Stimulated activated memory B cell treated with anti-CD40 and anti-IgM and Interleukin-4, amounts not matched to agents 10 μg/mL and 1 μg/mL and 100 μg/mL, for 72 hours (primary cell): ENCODE measurements at regions not wholly inside any gene's neighbourhood (a gene's known extent, or its start where the extent isn't known, plus 50 kb on each side); places are given as distances from the start of the nearest gene placed in this dataset.
"Not testable (repeated sequence)": the region's sequence is repeated elsewhere in the genome, so short reads cannot be mapped to it uniquely, and the experiment has no call there.

ENCODE experiments used
- ATAC-seq: fragments of 150-1000 bp; cut with Tn5 transposase; 2 replicates; pipeline ENCODE4 v1.10.0; 2021
- H3K27ac Mint-ChIP-seq: one replicate; pipeline ENCODE4 v1.8.0; 2022; ENCODE audit warnings: mild to moderate bottlenecking, mixed read lengths
- H3K27me3 Mint-ChIP-seq: one replicate; pipeline ENCODE4 v1.8.0; 2022; ENCODE audit warnings: mixed read lengths
- H3K36me3 Mint-ChIP-seq: one replicate; pipeline ENCODE4 v1.8.0; 2022; ENCODE audit warnings: mixed read lengths
- H3K4me1 Mint-ChIP-seq: one replicate; pipeline ENCODE4 v1.8.0; 2022; ENCODE audit warnings: mixed read lengths
- H3K4me3 Mint-ChIP-seq: one replicate; pipeline ENCODE4 v1.8.0; 2022; ENCODE audit warnings: mild to moderate bottlenecking, moderate library complexity, mixed read lengths
- H3K9me3 Mint-ChIP-seq: one replicate; pipeline ENCODE4 v1.8.0; 2022; ENCODE audit warnings: mixed read lengths

- ATAC-seq, result no peak
- H3K4me1 Mint-ChIP-seq, result peaks cover 36% of the 10 kb centered on the region
- H3K9me3 Mint-ChIP-seq, result no peaks in the 10 kb centered on the region
- peaks cover 9% of the 10 kb centered on the region for H3K27me3 Mint-ChIP-seq
- H3K36me3 Mint-ChIP-seq, result no peaks in the 10 kb centered on the region
- peak overlapping the region; percentile 37 for H3K27ac Mint-ChIP-seq
- no peak overlapping the region for H3K4me3 Mint-ChIP-seq
Measured at GRCh38 chr2:234163510-234164045, 113.1 kb downstream of the SPP2 start.

GRCh38 chr2:234162861-234163260 lies 112.4 kb downstream of the SPP2 start:
- H3K4me3 Mint-ChIP-seq, result no peak overlapping the region
- H3K27ac Mint-ChIP-seq, result peak overlapping the region; percentile 37
- ATAC-seq, result no peak
- peaks cover 36% of the 10 kb centered on the region for H3K4me1 Mint-ChIP-seq
- H3K9me3 Mint-ChIP-seq, result no peaks in the 10 kb centered on the region
- peaks cover 16% of the 10 kb centered on the region for H3K27me3 Mint-ChIP-seq
- no peaks in the 10 kb centered on the region for H3K36me3 Mint-ChIP-seq

- Mint-ChIP-seq H3K27me3 (peaks cover 18% of the 10 kb centered on the region), H3K36me3 (no peaks in the 10 kb centered on the region), H3K27ac (no peak overlapping the region), H3K4me3 (no peak overlapping the region), H3K4me1 (peaks cover 36% of the 10 kb centered on the region), H3K9me3 (no peaks in the 10 kb centered on the region)
- no peak for ATAC-seq
Measured at GRCh38 chr2:234161932-234162331, 111.4 kb downstream of the SPP2 start.

GRCh38 chr2:234158812-234159211 lies 108.3 kb downstream of the SPP2 start:
- Mint-ChIP-seq H3K36me3 (no peaks in the 10 kb centered on the region), H3K4me3 (no peak overlapping the region), H3K4me1 (peaks cover 12% of the 10 kb centered on the region), H3K27ac (no peak overlapping the region), H3K27me3 (peaks cover 26% of the 10 kb centered on the region), H3K9me3 (no peaks in the 10 kb centered on the region)
- no peak for ATAC-seq

GRCh38 chr2:234157817-234158588 lies 107.5 kb downstream of the SPP2 start:
- no peaks in the 10 kb centered on the region for H3K9me3 Mint-ChIP-seq
- H3K4me1 Mint-ChIP-seq, result peaks cover 4% of the 10 kb centered on the region
- no peak overlapping the region for H3K4me3 Mint-ChIP-seq
- peaks cover 26% of the 10 kb centered on the region for H3K27me3 Mint-ChIP-seq
- H3K27ac Mint-ChIP-seq, result no peak overlapping the region
- no peaks in the 10 kb centered on the region for H3K36me3 Mint-ChIP-seq
- no peak for ATAC-seq

DNA sequence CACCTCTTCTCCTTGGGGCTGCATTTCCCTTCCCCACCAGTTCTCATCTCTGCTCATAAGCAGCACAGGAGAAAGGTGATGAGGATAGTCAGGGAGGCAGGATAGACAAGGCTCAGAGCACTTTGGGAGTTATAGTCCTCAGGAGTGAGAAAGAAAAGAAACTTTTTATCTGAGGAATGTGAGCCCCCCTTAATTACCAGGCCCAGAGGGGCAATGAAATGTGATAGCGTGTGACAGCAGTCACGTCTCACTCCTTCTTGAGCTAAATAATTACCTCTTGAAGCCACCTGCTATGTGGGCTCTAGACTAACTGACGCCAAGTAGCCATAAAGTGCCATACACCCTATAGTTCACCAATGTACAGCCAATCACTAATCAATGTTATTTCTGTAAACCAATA lies 105.8 kb downstream of the SPP2 start:
- Mint-ChIP-seq H3K27me3 (peaks cover 26% of the 10 kb centered on the region), H3K9me3 (no peaks in the 10 kb centered on the region), H3K4me3 (no peak overlapping the region), H3K27ac (no peak overlapping the region), H3K36me3 (no peaks in the 10 kb centered on the region), H3K4me1 (no peaks in the 10 kb centered on the region)
- ATAC-seq, result no peak

DNA sequence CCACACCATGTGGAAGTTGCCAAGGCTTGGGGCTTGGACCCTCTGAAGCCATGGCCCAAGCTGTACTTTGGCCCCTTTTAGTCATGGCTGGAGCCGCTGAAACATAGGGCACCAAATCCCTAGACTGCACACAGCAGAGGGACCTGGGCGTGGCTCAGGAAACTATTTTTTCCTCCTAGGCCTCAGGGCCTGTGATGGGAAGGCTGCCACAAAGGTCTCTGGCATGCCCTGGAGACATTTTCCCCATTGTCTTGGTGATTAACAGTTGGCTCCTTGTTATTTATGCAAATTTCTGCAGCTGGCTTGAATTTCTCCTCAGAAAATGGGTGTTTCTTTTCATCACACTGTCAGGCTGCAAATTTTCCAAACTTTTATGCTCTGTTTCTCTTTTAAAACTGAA lies 102.3 kb downstream of the SPP2 start:
- not testable (repeated sequence) for H3K4me3 Mint-ChIP-seq, ATAC-seq, H3K4me1 Mint-ChIP-seq, H3K36me3 Mint-ChIP-seq, H3K27ac Mint-ChIP-seq, H3K9me3 Mint-ChIP-seq
- H3K27me3 Mint-ChIP-seq, result peaks cover 10% of the 10 kb centered on the region

DNA sequence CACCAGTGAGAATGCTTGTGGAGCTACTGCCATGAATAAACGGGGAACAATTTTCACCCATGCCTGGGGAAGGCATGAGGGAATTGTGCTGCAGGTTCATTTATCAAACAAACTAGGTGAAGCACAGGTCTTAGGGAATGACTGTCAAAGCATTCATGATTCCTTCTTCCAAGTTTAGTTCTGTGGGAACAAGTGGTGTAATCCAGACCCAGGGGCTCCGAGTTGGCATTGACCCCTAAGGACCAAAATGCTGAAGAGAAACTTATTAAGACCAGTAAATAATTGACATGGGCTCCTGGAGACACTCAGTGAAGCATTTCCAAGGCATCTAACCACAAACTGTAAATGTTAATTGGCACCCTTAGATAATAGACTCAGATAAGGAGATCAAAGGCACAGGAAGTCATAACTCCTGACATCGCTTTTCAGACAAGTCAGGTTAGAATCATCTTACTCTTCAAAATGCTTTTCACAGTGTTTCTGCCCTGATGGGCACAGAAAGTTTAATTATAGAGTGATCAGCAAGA lies 96.9 kb downstream of the SPP2 start:
- Mint-ChIP-seq H3K27me3 (peaks cover 21% of the 10 kb centered on the region), H3K27ac (no peak overlapping the region), H3K9me3 (no peaks in the 10 kb centered on the region), H3K4me1 (peaks cover 5% of the 10 kb centered on the region), H3K4me3 (no peak overlapping the region), H3K36me3 (no peaks in the 10 kb centered on the region)
- no peak for ATAC-seq

DNA sequence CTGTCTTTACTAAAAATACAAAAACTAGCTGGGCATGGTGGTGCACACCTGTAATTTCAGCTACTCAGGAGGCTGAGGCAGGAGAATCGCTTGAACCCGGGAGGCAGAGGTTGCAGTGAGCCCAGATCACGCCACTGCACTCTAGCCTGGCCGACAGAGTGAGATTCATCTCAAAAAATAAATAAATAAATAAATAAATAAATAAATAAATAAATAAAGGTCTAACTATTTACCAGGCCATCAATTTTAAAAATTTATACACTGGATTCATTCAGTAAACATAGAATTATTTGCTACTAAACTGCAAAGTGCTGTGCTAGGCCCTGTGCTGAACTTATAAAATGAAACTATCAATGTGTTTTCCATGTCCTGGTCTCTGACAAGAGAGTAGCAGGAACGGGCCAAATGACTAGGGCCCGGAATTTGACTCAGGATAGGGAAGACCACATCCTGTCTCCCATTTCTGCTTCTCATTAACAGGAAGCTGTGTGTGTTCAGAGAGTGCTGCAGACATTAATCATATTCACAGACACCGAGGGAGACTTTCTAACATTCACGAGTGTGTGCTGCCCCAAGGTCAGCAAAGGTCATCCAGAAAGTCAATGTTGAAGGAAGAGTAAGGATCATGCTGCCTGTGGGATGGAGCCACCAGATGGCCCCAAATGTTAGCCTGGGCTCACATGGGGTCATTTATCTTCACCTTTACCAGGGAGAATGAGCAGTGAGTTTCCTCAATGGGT lies 95.8 kb downstream of the SPP2 start:
- Mint-ChIP-seq H3K27ac (no peak overlapping the region), H3K27me3 (peaks cover 22% of the 10 kb centered on the region), H3K36me3 (no peaks in the 10 kb centered on the region), H3K4me1 (peaks cover 5% of the 10 kb centered on the region), H3K9me3 (no peaks in the 10 kb centered on the region), H3K4me3 (no peak overlapping the region)
- no peak for ATAC-seq

- Mint-ChIP-seq H3K4me3 (no peak overlapping the region), H3K9me3 (no peaks in the 10 kb centered on the region), H3K27ac (no peak overlapping the region), H3K36me3 (no peaks in the 10 kb centered on the region), H3K4me1 (peaks cover 5% of the 10 kb centered on the region), H3K27me3 (peaks cover 26% of the 10 kb centered on the region)
- ATAC-seq, result no peak
Measured at GRCh38 chr2:234145511-234145910, 95.0 kb downstream of the SPP2 start.

- H3K36me3 Mint-ChIP-seq, result no peaks in the 10 kb centered on the region
Measured at GRCh38 chr2:234145057-234145456, 94.6 kb downstream of the SPP2 start.

GRCh38 chr2:234143896-234144295 lies 93.4 kb downstream of the SPP2 start:
- no peak for ATAC-seq

More at GRCh38 chr2:234145057-234145456, 94.6 kb downstream of the SPP2 start:
- Mint-ChIP-seq H3K27me3 (peaks cover 31% of the 10 kb centered on the region), H3K4me1 (peaks cover 5% of the 10 kb centered on the region), H3K4me3 (no peak overlapping the region), H3K27ac (no peak overlapping the region), H3K9me3 (no peaks in the 10 kb centered on the region)
- no peak for ATAC-seq

GRCh38 chr2:234142530-234142929 lies 92.0 kb downstream of the SPP2 start:
- no peak for ATAC-seq
- H3K36me3 Mint-ChIP-seq, result no peaks in the 10 kb centered on the region
- peaks cover 5% of the 10 kb centered on the region for H3K4me1 Mint-ChIP-seq
- H3K27ac Mint-ChIP-seq, result no peak overlapping the region
- H3K27me3 Mint-ChIP-seq, result peaks cover 39% of the 10 kb centered on the region
- H3K9me3 Mint-ChIP-seq, result no peaks in the 10 kb centered on the region
- no peak overlapping the region for H3K4me3 Mint-ChIP-seq

More at GRCh38 chr2:234143896-234144295, 93.4 kb downstream of the SPP2 start:
- H3K27ac Mint-ChIP-seq, result no peak overlapping the region
- H3K27me3 Mint-ChIP-seq, result peaks cover 39% of the 10 kb centered on the region
- H3K36me3 Mint-ChIP-seq, result no peaks in the 10 kb centered on the region
- H3K4me3 Mint-ChIP-seq, result no peak overlapping the region
- no peaks in the 10 kb centered on the region for H3K9me3 Mint-ChIP-seq
- H3K4me1 Mint-ChIP-seq, result peaks cover 5% of the 10 kb centered on the region

DNA sequence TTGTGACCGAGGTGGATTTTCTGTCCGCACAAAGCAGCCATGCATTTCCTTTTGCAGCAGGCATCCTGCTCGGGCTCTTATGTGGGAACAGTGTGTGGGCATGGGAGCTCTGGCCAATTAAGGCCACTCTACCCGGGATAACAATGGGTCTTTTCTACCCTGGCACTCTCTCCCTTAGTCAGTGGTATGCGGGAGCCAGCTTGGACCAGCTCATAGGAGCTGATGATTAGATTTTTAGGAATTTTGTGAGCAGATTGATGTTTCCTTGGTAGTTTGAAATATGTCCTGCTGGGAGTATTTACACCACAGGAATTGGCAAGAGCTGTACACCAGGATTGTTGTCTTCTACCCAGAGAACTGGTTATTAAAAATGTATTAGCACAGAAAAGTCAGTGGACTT lies 89.3 kb downstream of the SPP2 start:
- Mint-ChIP-seq H3K27me3 (peaks cover 38% of the 10 kb centered on the region), H3K4me3 (no peak overlapping the region), H3K4me1 (peaks cover 8% of the 10 kb centered on the region), H3K27ac (no peak overlapping the region), H3K9me3 (no peaks in the 10 kb centered on the region), H3K36me3 (no peaks in the 10 kb centered on the region)
- ATAC-seq, result no peak

- Mint-ChIP-seq H3K27me3 (peaks cover 41% of the 10 kb centered on the region), H3K9me3 (no peaks in the 10 kb centered on the region), H3K4me1 (peaks cover 8% of the 10 kb centered on the region), H3K36me3 (no peaks in the 10 kb centered on the region), H3K27ac (no peak overlapping the region), H3K4me3 (no peak overlapping the region)
- ATAC-seq, result no peak
Measured at GRCh38 chr2:234138836-234139235, 88.3 kb downstream of the SPP2 start.
